Neural progenitor cell (in vitro differentiated cells): ENCODE measurements at regions not wholly inside any gene's neighbourhood (a gene's known extent, or its start where the extent isn't known, plus 50 kb on each side); places are given as distances from the start of the nearest gene placed in this dataset.

Source experiments
- CTCF ChIP-seq: fragments of 200-600 bp; sonication (generic); IDR thresholded peaks from 2 replicates; pipeline ENCODE4 v1.5.1; 2017; ENCODE audit warnings: antibody characterized with exemption, mild to moderate bottlenecking
- EZH2phosphoT487 ChIP-seq: fragments of 200-600 bp; sonication (generic); IDR thresholded peaks from 2 replicates; pipeline ENCODE4 v1.6.1; 2017; ENCODE audit warnings: antibody characterized with exemption

DNA sequence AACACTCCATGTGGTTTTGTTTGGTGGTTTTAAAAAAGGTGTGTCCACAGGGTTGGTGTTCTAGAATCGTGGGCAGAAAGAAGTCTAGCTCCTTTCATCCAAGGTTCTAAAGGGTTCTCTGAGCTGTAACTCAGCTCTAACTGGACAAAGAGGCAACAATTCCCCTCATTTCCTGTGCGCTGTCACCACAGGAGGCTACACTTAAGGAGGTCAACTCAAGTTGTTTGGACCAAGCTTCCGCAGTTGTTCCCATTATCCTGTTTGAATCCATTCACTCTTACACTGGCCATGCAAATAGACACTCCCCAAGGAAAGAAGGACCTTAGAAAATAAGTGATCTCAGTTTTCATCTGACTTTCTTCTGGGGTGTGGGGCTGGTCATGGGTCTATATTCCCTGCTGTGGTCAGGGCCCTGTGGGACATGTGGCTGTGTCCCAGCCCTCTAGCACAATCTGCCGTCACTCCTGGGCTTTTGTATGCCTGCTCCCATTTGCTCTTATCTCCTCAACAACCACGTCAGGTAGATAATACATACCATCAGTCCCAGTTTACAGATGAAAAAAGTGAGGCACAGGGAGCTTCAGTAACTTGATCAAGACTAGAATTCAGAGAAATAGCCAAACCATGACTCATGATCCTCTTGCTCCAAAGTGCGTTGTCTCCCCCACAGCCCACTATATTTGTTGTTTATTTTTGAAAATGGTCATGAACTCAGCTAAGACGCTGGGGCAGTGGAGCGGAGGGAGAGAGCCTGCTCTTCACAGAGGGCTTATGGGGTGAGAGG lies 103.6 kb downstream of the RHOU start:
- TF ChIP-seq EZH2phosphoT487 (no peak), CTCF (no peak)
